Kidney (tissue), 13 donors: ENCODE measurements at regions not wholly inside any gene's neighbourhood (a gene's known extent, or its start where the extent isn't known, plus 50 kb on each side); places are given as distances from the start of the nearest gene placed in this dataset.

Source experiments
- DNase-seq, 5 donors: peaks; one replicate each; pipeline ENCODE4 v3.0.0-alpha.2; 2013 to 2020
- FAIRE-seq: peaks from 2 replicates; lab custom pipeline; 2012; peaks lifted over from hg19 to GRCh38; lab: Jason Lieb, UNC
- H3K27ac ChIP-seq, 2 donors: one replicate each; pipeline ENCODE4 v1.7.0; 2013; ENCODE audit warnings: low read depth in 2 of 2, low read length in 2 of 2, inconsistent platforms in 1 of 2
- H3K27me3 ChIP-seq: one replicate; pipeline ENCODE4 v1.7.1; 2013; ENCODE audit warnings: low read length, inconsistent platforms; ENCODE audit not compliant: control insufficient read depth, insufficient read depth
- H3K36me3 ChIP-seq, 3 donors: one replicate each; pipeline versions ENCODE4 v1.7.0 to v1.7.1; 2013; ENCODE audit warnings: low read length in 3 of 3, control low read depth in 1 of 3, inconsistent platforms in 1 of 3; ENCODE audit not compliant: insufficient read depth in 3 of 3, control insufficient read depth in 2 of 3
- H3K4me1 ChIP-seq, 3 donors: one replicate each; pipeline versions ENCODE4 v1.7.0 to v1.7.1; 2013; ENCODE audit warnings: low read length in 3 of 3, inconsistent platforms in 1 of 3, low read depth in 1 of 3; ENCODE audit not compliant: control insufficient read depth in 2 of 3, insufficient read depth in 2 of 3
- H3K4me3 ChIP-seq, 3 donors: one replicate each; pipeline versions ENCODE4 v1.7.0 to v1.8.1; 2013; ENCODE audit warnings: low read length in 3 of 3, control low read depth in 1 of 3, inconsistent platforms in 1 of 3
- H3K9ac ChIP-seq, 3 donors: one replicate each; pipeline versions ENCODE4 v1.7.0 to v1.7.1; 2013; ENCODE audit warnings: low read length in 3 of 3, control low read depth in 1 of 3, inconsistent platforms in 1 of 3
- H3K9me3 ChIP-seq, 3 donors: one replicate each; pipeline versions ENCODE4 v1.7.0 to v1.7.1; 2013; ENCODE audit warnings: low read length in 3 of 3, control low read depth in 1 of 3, inconsistent platforms in 1 of 3; ENCODE audit not compliant: control insufficient read depth in 2 of 3, insufficient read depth in 1 of 3
- CTCF ChIP-seq: IDR thresholded peaks from 3 replicates; pipeline ENCODE4 v1.5.1; 2012; ENCODE audit warnings: mild to moderate bottlenecking, moderate library complexity, borderline replicate concordance; ENCODE audit not compliant: insufficient read depth; ENCODE audit errors: extremely low read depth
- intact Hi-C: fragments of 100-400 bp; cut with DNase I; formaldehyde crosslinking; loops from one replicate; pipeline ENCODE4 v1.11.1; 2022
- donor health status: control.
- donor health status: control.
- donor health status: control.
- donor health status: control.
- donor health status: control.
- donor health status: DM: yes; HTN: yes; CAD: no.
- donor health status: Normal renal cell carcinoma (clear cell type).

DNA sequence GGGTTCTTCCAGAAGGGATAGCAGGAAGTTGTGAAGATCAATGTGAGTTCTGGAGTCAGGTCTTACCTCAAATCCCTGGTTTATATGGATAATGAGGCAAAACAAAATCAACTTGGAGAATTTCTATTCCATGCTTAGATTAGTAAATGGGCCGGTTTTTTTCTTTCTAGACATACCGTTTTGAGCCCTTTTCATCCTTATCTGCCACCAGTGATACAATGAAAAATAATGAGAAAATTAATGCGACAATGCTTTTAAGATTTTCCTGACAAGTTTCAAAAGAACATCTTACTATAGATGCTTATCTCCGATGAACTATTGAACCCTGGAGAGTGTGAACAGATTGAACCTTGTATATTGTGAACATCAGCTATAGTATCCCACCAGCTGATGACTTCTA, 262.7 kb downstream of the BTG1 start:
- no peak for TF ChIP-seq CTCF

GRCh38 chr12:91880528-91880927, 265.1 kb downstream of the BTG1 start:
- no peak for DNase-seq
- H3K9me3 ChIP-seq: no peaks in the 10 kb centered on the region
- intact Hi-C loops: no loop called here
- no peaks in the 10 kb centered on the region for H3K4me1 ChIP-seq
- no peaks in the 10 kb centered on the region for H3K27me3 ChIP-seq
- FAIRE-seq: no peak
- H3K4me3 ChIP-seq: no peak overlapping the region
- TF ChIP-seq CTCF: no peak
- H3K27ac ChIP-seq: no peak overlapping the region
- H3K36me3 ChIP-seq: no peaks in the 10 kb centered on the region
- no peak overlapping the region for H3K9ac ChIP-seq

More for the DNA sequence above, 262.7 kb downstream of the BTG1 start:
- Histone ChIP-seq H3K9me3 (no peaks in the 10 kb centered on the region), H3K27me3 (no peaks in the 10 kb centered on the region), H3K36me3 (no peaks in the 10 kb centered on the region), H3K4me3 (no peak overlapping the region), H3K27ac (no peak overlapping the region), H3K4me1 (no peaks in the 10 kb centered on the region), H3K9ac (no peak overlapping the region)
- DNase-seq: no peak
- no peak for FAIRE-seq
- intact Hi-C loops: no loop called here

DNA sequence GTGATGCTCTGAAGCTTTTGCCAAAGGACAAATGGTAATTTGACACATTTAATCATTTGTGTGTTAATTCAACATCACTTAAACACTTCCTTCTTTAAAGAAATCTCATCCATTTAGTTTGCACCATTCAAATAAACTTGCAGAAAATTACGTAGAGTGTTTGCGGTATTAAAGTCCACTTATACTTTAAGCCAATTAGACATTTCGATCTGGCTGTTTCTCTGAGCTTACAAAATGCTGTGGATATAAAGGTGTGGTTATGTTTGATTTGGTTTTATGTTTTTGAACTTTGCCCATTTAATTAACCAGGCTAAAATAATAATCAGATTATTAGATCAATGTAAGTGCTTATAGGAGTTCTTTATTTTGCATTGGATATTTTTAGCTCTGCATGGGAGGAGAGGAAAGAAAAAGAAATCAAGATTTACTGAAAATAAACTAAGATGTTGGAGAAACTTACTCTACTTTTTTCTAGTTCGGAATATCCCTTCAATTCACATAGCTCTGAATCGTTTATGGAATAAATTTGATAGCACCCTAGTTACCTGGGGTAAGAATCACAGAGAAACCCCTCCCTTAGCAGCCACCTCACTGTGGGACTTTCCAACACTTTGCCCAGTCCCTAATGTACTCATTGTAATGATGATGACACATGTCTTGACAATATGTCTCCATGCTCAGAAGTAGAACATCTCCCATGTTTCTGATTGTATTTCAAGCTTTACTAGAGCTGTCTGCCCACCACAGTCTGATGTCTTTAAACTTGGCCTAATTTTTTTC, 268.0 kb downstream of the BTG1 start:
- FAIRE-seq (no peak), DNase-seq (no peak)
- H3K4me3 ChIP-seq: no peak overlapping the region
- no peaks in the 10 kb centered on the region for H3K27me3 ChIP-seq
- no peaks in the 10 kb centered on the region for H3K4me1 ChIP-seq
- H3K9me3 ChIP-seq: no peaks in the 10 kb centered on the region
- no peaks in the 10 kb centered on the region for H3K36me3 ChIP-seq
- intact Hi-C loops: no loop called here
- TF ChIP-seq CTCF: no peak
- no peak overlapping the region for H3K9ac ChIP-seq
- no peak overlapping the region for H3K27ac ChIP-seq
